ENCODE measurements at regions not wholly inside any gene's neighbourhood (a gene's known extent, or its start where the extent isn't known, plus 50 kb on each side); places are given as distances from the start of the nearest gene placed in this dataset.

DNA sequence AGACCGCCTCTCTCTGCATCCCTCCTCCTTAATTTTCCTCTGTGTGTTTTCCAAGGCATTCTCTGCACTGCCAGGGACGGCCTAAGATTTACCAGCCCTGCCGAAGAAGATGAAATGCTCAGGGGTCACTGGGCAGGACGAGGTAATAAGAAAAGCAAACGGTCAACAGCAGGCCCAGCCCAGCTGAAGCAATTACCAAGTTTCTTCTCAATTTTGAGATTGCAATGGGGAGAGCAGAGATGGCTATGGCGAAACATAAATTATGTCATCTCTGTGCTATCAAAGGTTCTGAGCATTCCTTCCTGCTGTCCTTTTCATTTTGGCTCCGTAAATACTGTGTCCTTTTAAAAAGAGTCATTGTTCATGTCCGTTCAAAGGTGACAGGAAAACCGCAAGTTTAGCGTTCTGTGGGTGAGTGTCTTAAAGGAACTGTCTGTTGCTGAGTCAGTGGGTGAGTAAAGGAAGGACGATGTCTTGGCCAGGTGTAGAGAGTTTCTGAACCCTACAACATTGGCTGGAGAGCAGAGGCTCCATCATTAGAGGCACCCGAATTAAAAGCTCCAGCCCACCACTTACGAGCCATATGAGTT lies 753.9 kb upstream of the EEF2KMT start:
- DNase-seq (ENCODE audit: low read depth), result no peak

DNA sequence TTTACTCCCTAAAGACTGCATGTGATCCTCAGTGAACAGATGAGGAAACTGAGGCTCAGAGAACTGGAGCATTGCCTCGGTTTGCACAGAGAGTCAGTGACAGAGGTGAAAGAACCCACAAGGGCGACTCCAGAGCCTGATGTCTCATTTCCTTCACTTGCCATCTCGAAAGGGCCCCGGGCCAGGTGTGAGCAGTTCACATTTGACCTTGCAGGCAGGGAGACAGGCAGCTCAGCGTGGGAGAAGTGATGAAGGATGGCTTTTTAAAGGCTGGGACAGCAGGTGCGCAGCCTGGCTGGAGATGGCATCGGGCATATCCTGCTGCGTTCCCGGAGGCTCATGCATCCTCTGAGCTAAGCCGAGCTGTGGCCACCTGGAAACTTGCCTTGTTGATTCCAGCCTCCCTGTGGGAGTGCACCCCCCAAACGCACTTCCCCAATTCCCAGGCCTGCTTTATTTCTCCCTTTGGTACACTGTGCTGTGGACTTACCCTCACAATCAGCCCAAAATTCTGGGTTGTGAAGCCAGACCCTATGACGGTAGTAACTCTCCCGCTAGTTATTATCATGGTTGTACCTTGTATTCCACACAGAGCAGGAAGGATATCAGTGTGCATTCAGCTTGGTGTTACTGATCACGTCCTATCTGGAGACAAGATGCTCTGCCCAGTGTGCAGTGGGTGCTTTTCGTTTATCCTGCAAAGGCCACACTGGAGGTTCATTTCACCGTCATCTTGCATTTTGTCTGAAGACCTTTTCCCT lies 753.2 kb upstream of the EEF2KMT start:
- DNase-seq (ENCODE audit: low read depth), result no peak

DNA sequence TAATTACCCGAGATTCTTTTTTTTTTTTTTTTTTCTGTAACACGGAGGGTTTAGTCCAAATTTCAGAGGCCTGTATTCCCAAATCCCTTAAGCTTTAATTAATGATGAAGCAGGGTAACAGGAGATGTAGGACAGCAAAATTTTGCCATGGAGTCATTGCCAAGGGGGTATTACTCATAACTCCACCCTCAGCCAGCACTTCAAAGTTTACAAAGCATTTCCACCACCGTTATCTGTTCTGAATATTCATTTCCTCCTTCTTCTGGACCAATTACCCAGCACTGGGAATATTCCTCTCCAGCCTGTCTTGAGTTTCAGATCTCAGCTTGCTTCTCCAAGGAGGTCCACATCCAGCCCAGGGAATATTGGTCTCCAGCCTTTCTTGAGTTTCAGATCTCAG lies 747.5 kb upstream of the EEF2KMT start:
- no peak for DNase-seq (ENCODE audit: low read depth)

DNA sequence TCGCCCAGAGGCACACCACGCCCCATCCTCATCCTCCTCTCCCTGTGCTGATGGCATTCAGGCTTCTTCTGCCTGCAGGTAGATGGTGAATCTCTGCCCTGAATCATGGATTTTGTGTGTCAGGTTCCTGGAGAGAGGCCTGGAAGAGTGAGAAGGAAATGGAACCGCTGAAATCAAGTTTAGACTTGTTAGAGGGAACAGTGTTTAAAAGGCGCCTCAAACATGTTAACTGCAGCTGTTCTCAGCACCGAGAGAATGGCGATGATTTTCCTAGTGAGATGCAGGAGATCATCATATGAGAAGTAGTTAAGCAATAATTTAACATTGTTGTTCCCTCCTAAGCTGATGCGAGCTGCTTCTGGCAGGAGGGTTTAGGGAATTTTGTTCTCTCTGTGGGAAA lies 744.4 kb upstream of the EEF2KMT start:
- no peak for DNase-seq (ENCODE audit: low read depth)

DNA sequence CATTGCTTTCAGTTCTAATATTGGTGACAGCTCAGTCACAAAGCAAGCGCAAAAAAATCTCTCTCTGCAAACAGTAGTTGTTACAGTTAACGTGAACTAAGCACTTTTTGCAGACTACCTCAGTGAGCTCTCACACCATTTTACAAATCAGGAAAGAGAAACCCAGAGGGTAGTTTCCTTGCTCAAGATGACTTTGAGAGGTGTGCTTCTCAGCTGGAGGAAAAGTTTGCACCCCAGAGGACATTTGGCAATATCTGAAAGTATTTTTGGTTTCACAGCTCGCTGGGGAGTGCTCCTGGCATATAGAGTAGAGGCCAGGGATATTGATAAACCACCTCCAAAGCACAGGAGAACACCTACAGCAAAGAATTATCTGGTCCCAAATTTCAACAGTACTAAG lies 741.1 kb upstream of the EEF2KMT start:
- DNase-seq (ENCODE audit: low read depth), result no peak

GRCh38 chr16:5838071-5838470 lies 740.5 kb upstream of the EEF2KMT start:
- DNase-seq (ENCODE audit: low read depth), result no peak

GRCh38 chr16:5837007-5837670 lies 739.5 kb upstream of the EEF2KMT start:
- no peak for DNase-seq (ENCODE audit: low read depth)

- DNase-seq (ENCODE audit: low read depth), result no peak
Measured at GRCh38 chr16:5835876-5836275, 738.3 kb upstream of the EEF2KMT start.

DNA sequence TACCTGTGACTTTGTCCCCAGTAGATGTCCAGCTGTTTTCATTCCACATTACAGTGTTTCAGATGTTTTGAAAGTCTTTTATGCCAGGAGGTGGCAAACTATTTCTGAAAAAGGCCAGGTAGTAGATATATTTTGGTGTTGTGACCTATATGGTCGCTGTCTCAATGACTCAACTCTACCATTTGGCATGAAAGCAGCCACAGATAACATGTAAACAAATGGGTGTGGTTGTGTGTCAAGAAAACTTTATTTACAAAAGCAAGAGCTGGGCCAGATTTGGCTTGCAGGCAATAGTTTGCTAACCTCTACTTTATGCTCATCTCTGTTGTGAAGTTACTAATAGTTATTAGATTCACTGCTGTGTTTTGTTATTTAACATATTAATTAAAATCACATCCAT lies 728.7 kb upstream of the EEF2KMT start:
- no peak for DNase-seq (ENCODE audit: low read depth)

- DNase-seq (ENCODE audit: low read depth), result no peak
Measured at GRCh38 chr16:5820472-5820871, 722.9 kb upstream of the EEF2KMT start.

GRCh38 chr16:5815570-5816237 lies 718.1 kb upstream of the EEF2KMT start:
- DNase-seq (ENCODE audit: low read depth), result no peak

DNA sequence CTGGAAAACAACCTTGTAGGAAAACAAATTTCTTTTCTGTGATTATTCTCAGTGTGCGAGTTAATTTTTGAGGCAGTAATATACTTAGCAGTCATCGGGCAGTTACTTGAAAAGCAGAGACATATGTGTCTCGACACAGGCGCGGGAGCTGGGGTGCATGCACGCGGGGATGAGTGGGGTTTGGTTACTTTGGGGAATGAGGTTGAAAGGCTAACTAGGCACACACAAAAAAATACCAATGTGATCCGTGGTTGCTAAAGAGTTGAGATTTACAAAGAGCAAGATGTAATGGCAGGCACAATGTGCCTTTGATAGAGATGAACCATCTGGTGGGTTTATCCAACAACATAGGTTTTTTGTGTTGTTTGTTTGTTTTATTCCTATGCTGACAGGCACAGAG lies 703.8 kb upstream of the EEF2KMT start:
- DNase-seq (ENCODE audit: low read depth), result no peak

DNA sequence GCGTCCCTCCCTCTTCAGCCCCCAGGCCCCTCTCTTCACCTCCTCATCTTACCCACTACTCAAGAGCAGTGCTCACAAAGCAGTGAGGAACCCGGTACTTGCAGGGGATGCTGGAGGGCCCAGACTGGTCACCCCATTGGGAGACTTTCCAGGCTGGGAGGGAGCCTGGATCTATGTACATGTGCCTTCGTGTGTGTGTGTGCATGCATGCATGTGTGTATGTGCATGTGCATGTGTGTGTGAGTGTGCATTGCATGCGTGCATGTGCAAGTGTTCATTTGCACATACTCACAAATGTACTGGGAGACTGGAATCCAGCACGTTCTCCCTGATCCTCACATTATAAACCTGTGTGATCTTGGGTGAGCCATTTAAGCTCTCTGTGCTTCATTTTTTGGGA lies 696.0 kb upstream of the EEF2KMT start:
- no peak for DNase-seq (ENCODE audit: low read depth)

GRCh38 chr16:5791011-5791657 lies 693.5 kb upstream of the EEF2KMT start:
- DNase-seq (ENCODE audit: low read depth), result no peak

DNA sequence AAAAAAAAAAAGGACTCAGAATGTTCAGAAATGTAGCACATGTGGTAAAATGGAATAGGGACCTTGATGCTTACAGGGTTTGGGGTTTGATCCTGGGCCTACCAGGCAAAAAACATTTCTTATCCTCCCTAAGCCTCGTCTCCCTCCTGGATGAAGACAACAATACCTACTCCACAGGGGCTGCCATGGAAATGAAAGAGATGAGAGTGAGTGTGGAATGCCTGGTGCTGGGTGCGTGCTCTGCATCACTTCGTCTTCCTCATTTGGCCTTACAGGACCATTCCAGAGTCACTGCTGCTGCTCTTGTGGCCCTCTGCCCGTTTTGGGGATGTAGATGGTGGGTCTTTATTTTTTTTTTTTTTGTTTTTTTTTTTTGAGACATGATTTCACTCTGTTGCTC lies 692.9 kb upstream of the EEF2KMT start:
- no peak for DNase-seq (ENCODE audit: low read depth)

DNA sequence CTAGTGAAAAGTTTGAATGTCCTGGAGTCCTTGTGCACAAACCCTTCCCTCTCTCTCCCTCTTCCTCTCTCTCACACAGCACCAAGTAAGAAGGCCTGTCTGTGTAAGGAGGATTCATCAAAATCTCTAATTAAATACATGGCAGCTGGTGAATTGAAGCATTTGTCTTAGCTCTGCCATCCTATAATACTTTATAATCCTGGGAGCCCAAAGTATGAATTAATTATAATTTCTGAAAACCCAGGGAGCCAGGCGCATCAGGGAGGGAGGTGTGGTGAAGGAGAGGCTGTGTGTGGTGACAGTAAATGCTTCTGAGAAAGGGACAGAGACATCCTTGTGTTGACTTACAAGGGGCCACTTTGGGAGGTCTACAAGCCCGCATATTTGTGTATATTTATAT lies 691.4 kb upstream of the EEF2KMT start:
- DNase-seq (ENCODE audit: low read depth), result no peak

DNA sequence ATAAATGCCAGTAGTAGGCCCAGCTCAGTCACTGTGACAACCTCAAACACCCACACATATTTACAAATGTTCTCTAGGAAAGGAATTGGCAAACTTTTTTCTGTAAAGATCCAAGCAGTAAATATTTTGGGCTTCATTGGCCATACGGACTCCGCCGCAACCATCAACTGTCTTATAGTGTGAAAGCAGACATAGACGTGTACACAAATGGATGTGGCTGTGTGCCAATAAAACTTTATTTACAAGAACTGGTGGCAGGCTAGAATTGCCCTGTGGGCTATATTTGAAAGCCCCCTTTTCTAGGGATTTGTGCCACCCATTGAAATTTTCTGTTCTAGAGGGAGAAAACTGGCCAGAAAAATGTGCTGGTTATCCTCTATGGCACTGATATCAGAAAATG lies 683.8 kb upstream of the EEF2KMT start:
- DNase-seq (ENCODE audit: low read depth), result no peak

- DNase-seq (ENCODE audit: low read depth), result no peak
Measured at GRCh38 chr16:5776876-5777275, 679.3 kb upstream of the EEF2KMT start.

GRCh38 chr16:5775916-5776315 lies 678.3 kb upstream of the EEF2KMT start:
- no peak for DNase-seq (ENCODE audit: low read depth)

DNA sequence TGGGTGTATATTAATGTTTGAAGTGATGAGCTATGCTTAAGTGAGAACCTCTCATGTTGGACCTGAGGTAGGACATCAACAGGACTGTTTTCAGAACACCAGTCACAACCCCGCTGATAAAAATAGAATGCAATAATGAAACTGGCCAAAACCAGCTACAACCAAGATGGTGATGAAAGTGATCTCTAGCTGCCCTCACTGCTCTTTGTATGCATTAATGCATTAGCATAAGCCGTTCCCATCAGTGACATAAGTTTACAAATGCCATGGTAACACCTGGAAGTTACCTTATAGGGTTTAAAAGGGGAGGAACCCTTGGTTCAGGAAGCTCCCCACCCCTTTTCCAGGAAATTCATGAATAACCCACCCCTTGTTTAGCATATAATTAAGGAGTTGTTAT lies 672.5 kb upstream of the EEF2KMT start:
- DNase-seq (ENCODE audit: low read depth), result no peak

- DNase-seq (ENCODE audit: low read depth), result no peak
Measured at GRCh38 chr16:5769513-5769912, 671.9 kb upstream of the EEF2KMT start.

GRCh38 chr16:5768445-5768844 lies 670.9 kb upstream of the EEF2KMT start:
- no peak for DNase-seq (ENCODE audit: low read depth)

GRCh38 chr16:5763176-5763575 lies 665.6 kb upstream of the EEF2KMT start:
- no peak for DNase-seq (ENCODE audit: low read depth)

Data from activated T-helper 9 cell treated with anti-CD3 and anti-CD28 coated beads, Interleukin-2, amount 50 U/mL, for 16 hours (primary cell).